Colonic mucosa (tissue), 4 donors: ENCODE measurements at regions not wholly inside any gene's neighbourhood (a gene's known extent, or its start where the extent isn't known, plus 50 kb on each side); places are given as distances from the start of the nearest gene placed in this dataset.
"Not testable (repeated sequence)": the region's sequence is repeated elsewhere in the genome, so short reads cannot be mapped to it uniquely, and the experiment has no call there.

Experiments
- DNase-seq: peaks from one replicate; pipeline ENCODE4 v3.0.0-alpha.2; 2020
- H3K27ac ChIP-seq: fragments of 200-600 bp; one replicate; pipeline ENCODE4 v1.8.0; 2021
- H3K27me3 ChIP-seq: fragments of 200-600 bp; one replicate; pipeline ENCODE4 v1.8.0; 2021
- H3K36me3 ChIP-seq: fragments of 200-600 bp; one replicate; pipeline ENCODE4 v1.8.0; 2021
- H3K4me1 ChIP-seq: fragments of 200-600 bp; one replicate; pipeline ENCODE4 v1.8.0; 2021; ENCODE audit warnings: mild to moderate bottlenecking
- H3K4me3 ChIP-seq: fragments of 200-600 bp; one replicate; pipeline ENCODE4 v1.8.0; 2021
- H3K9ac ChIP-seq, 2 donors: one replicate each; pipeline ENCODE4 v1.7.0; 2013; ENCODE audit warnings: control low read depth in 2 of 2, low read depth in 2 of 2, low read length in 2 of 2
- H3K9me3 ChIP-seq: fragments of 200-600 bp; one replicate; pipeline ENCODE4 v1.8.0; 2021
- CTCF ChIP-seq: fragments of 200-600 bp; IDR thresholded peaks from one replicate; pipeline ENCODE4 v1.8.0; 2022; ENCODE audit warnings: antibody characterized with exemption, mild to moderate bottlenecking
- intact Hi-C: fragments of 100-400 bp; cut with DNase I; formaldehyde crosslinking; loops from one replicate; pipeline ENCODE4 v1.14.1; 2022
- donor health status: healthy.
- donor health status: DM: no; HTN: no; CAD: no.
- donor health status: DM: no; HTN: no; CAD: no.

- intact Hi-C loops, DNase-seq: not testable (repeated sequence)
Observed at GRCh38 chr2:181737302-181737701, 57.0 kb upstream of the NEUROD1 start.

GRCh38 chr2:181738074-181738473, 57.8 kb upstream of the NEUROD1 start:
- Histone ChIP-seq H3K27ac (no peak overlapping the region), H3K9ac (no peak overlapping the region), H3K4me3 (no peak overlapping the region), H3K4me1 (no peaks in the 10 kb centered on the region), H3K27me3 (no peaks in the 10 kb centered on the region), H3K9me3 (no peaks in the 10 kb centered on the region), H3K36me3 (no peaks in the 10 kb centered on the region)
- no peak for DNase-seq
- intact Hi-C loops: no loop called here
- no peak for TF ChIP-seq CTCF

More at GRCh38 chr2:181737302-181737701, 57.0 kb upstream of the NEUROD1 start:
- H3K4me3 ChIP-seq, H3K9ac ChIP-seq, H3K36me3 ChIP-seq, H3K4me1 ChIP-seq, H3K27me3 ChIP-seq, H3K9me3 ChIP-seq, H3K27ac ChIP-seq: not testable (repeated sequence)

- no peak for DNase-seq
- intact Hi-C loops: no loop called here
- H3K9ac ChIP-seq: no peak overlapping the region
- no peak overlapping the region for H3K4me3 ChIP-seq
- H3K4me1 ChIP-seq: no peaks in the 10 kb centered on the region
- no peaks in the 10 kb centered on the region for H3K36me3 ChIP-seq
- no peak for TF ChIP-seq CTCF
- H3K27me3 ChIP-seq: no peaks in the 10 kb centered on the region
- H3K27ac ChIP-seq: no peak overlapping the region
- H3K9me3 ChIP-seq: no peaks in the 10 kb centered on the region
Observed at GRCh38 chr2:181738563-181738962, 58.2 kb upstream of the NEUROD1 start.

- no peak overlapping the region for H3K4me3 ChIP-seq
- TF ChIP-seq CTCF: no peak
- no peak overlapping the region for H3K9ac ChIP-seq
- no peaks in the 10 kb centered on the region for H3K27me3 ChIP-seq
- H3K27ac ChIP-seq: no peak overlapping the region
- H3K4me1 ChIP-seq: no peaks in the 10 kb centered on the region
- no peaks in the 10 kb centered on the region for H3K36me3 ChIP-seq
- no peaks in the 10 kb centered on the region for H3K9me3 ChIP-seq
- intact Hi-C loops: loop anchor here (2.0 to 10.0 kb wide), 4 partner anchors 161 to 913 kb away; no protein-coding TSS in a partner anchor
- DNase-seq: no peak
Observed at GRCh38 chr2:181741756-181742155, 61.4 kb upstream of the NEUROD1 start.

GRCh38 chr2:181742361-181742760, 62.0 kb upstream of the NEUROD1 start:
- H3K27ac ChIP-seq: no peak overlapping the region
- intact Hi-C loops: loop anchor here (2.0 to 10.0 kb wide), 3 partner anchors 160 to 912 kb away; no protein-coding TSS in a partner anchor

More at GRCh38 chr2:181742361-181742760, 62.0 kb upstream of the NEUROD1 start:
- Histone ChIP-seq H3K9ac (no peak overlapping the region), H3K36me3 (no peaks in the 10 kb centered on the region), H3K9me3 (no peaks in the 10 kb centered on the region), H3K27me3 (no peaks in the 10 kb centered on the region), H3K4me1 (no peaks in the 10 kb centered on the region), H3K4me3 (no peak overlapping the region)
- no peak for TF ChIP-seq CTCF
- no peak for DNase-seq
